Gastrocnemius medialis (tissue), 4 donors: ENCODE measurements at regions not wholly inside any gene's neighbourhood (a gene's known extent, or its start where the extent isn't known, plus 50 kb on each side); places are given as distances from the start of the nearest gene placed in this dataset.

Experiments used
- ATAC-seq, 2 donors: fragments of 150-250 bp; one replicate each; pipeline ENCODE4 v1.9.1; 2016
- DNase-seq, 2 donors: peaks; one replicate each; pipeline ENCODE4 v3.0.0-alpha.2; 2019
- H3K27ac ChIP-seq, 4 donors: fragments of 200-600 bp; sonication (generic); 1 replicate in 1 of 4; 2 replicates in 3 of 4; pipeline ENCODE4 v1.5.1; 2016 to 2018; ENCODE audit warnings: mild to moderate bottlenecking in 2 of 4, moderate library complexity in 1 of 4
- H3K27me3 ChIP-seq, 3 donors: fragments of 200-600 bp; sonication (generic) in 2 of 3; 1 replicate in 1 of 3; 2 replicates in 2 of 3; pipeline versions ENCODE4 v1.5.1 to v1.6.0; 2016 to 2019; ENCODE audit warnings: mild to moderate bottlenecking in 1 of 3, moderate library complexity in 1 of 3
- H3K36me3 ChIP-seq, 2 donors: fragments of 200-600 bp; sonication (generic) in 1 of 2; one replicate each; pipeline ENCODE4 v1.5.1; 2017 to 2018
- H3K4me1 ChIP-seq, 2 donors: fragments of 200-600 bp; sonication (generic) in 1 of 2; one replicate each; pipeline ENCODE4 v1.5.1; 2016 to 2017; ENCODE audit warnings: mild to moderate bottlenecking in 2 of 2
- H3K4me3 ChIP-seq, 4 donors: fragments of 200-600 bp; sonication (generic) in 3 of 4; 1 replicate in 1 of 4; 2 replicates in 3 of 4; pipeline ENCODE4 v1.5.1; 2016 to 2019; ENCODE audit warnings: mild to moderate bottlenecking in 2 of 4
- H3K9me3 ChIP-seq, 3 donors: fragments of 200-600 bp; sonication (generic) in 2 of 3; 1 replicate in 1 of 3; 2 replicates in 2 of 3; pipeline ENCODE4 v1.5.1; 2016 to 2019
- POLR2A ChIP-seq, 2 donors: fragments of 450-650 bp; IDR thresholded peaks; one replicate each; pipeline ENCODE4 v1.6.1; 2017; ENCODE audit warnings: antibody characterized with exemption in 2 of 2, mild to moderate bottlenecking in 2 of 2, moderate library complexity in 2 of 2
- in situ Hi-C, 4 donors: fragments of 200-750 bp; cut with MboI; loops; one replicate each; pipeline versions ENCODE4 v1.15.0 to v1.8.0; 2017; ENCODE audit warnings: low sequenced_read_pairs in 4 of 4
- intact Hi-C: fragments of 100-400 bp; cut with DNase I; formaldehyde crosslinking; loops from one replicate; pipeline ENCODE4 v1.15.1; 2023; ENCODE audit warnings: low total_unique reads
- TF ChIP-seq, protein P1 (sequence below), 5 experiments: fragments of 450-650 bp in 3 of 5; fragments of 200-600 bp in 2 of 5; sonication (generic) in 2 of 5; IDR thresholded peaks in 4 of 5; conservative IDR thresholded peaks in 1 of 5; 1 replicate in 4 of 5; 2 replicates in 1 of 5; pipeline ENCODE4 v1.5.1; 2016 to 2019; ENCODE audit warnings: antibody characterized with exemption in 5 of 5, mild to moderate bottlenecking in 3 of 5, moderate library complexity in 3 of 5

DNA sequence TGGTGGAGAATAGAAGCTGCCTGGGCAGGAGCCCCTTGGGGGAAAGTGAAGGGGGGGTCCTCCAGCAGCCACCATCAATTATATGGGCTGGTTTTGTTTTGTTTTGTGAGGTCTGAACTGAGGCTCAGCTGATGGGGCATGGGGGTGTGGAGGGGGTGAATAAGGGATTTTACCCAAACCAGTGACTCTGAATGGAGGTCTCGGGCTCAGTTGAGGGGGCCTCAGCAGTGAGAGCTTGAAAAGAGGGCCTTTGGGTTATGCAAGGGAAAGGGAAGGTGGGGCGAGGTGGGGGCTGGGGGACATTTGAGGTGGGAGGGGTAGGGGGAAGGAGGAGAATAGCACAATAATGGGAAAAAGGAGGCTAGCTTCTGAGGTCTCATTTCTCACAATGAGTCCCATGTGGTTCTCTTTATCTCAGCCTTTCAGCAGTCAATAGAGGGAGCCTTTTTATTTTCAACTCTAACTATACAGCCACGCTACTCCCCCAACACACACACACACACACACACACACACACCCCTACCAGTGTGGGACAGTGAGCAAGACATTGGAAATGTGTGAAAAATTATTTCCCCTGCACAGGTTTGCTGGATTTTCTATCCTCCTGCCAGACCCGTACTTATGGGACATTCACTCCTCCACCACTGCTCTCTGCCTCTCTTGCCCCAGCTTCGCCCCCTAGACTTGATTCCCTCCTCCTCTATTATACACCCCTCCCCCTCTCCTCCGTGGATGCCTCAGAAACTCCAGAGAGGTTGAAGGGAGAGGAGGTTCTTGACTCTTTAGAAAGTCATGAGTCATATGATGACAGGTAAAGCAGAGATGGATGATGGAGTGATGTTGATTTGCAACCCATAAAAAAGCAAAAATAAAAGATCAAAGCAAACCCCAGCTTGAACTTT lies 96.0 kb downstream of the GTPBP8 start:
- intact Hi-C loops = no loop called here
- no peak for DNase-seq
- H3K4me3 ChIP-seq = no peak overlapping the region
- no peak for TF ChIP-seq POLR2A (IDR thresholded peaks at IDR 0.05)
- TF ChIP-seq, protein P1, sequence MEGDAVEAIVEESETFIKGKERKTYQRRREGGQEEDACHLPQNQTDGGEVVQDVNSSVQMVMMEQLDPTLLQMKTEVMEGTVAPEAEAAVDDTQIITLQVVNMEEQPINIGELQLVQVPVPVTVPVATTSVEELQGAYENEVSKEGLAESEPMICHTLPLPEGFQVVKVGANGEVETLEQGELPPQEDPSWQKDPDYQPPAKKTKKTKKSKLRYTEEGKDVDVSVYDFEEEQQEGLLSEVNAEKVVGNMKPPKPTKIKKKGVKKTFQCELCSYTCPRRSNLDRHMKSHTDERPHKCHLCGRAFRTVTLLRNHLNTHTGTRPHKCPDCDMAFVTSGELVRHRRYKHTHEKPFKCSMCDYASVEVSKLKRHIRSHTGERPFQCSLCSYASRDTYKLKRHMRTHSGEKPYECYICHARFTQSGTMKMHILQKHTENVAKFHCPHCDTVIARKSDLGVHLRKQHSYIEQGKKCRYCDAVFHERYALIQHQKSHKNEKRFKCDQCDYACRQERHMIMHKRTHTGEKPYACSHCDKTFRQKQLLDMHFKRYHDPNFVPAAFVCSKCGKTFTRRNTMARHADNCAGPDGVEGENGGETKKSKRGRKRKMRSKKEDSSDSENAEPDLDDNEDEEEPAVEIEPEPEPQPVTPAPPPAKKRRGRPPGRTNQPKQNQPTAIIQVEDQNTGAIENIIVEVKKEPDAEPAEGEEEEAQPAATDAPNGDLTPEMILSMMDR (IDR thresholded peaks at IDR 0.05 in 4 of 5, conservative IDR thresholded peaks at IDR 0.05 in 1 of 5) = no peak
- H3K4me1 ChIP-seq = no peaks in the 10 kb centered on the region
- H3K36me3 ChIP-seq = no peaks in the 10 kb centered on the region
- no peaks in the 10 kb centered on the region for H3K27me3 ChIP-seq
- H3K27ac ChIP-seq = no peak overlapping the region
- in situ Hi-C loops = no loop called here
- ATAC-seq = no peak
- H3K9me3 ChIP-seq = no peaks in the 10 kb centered on the region

DNA sequence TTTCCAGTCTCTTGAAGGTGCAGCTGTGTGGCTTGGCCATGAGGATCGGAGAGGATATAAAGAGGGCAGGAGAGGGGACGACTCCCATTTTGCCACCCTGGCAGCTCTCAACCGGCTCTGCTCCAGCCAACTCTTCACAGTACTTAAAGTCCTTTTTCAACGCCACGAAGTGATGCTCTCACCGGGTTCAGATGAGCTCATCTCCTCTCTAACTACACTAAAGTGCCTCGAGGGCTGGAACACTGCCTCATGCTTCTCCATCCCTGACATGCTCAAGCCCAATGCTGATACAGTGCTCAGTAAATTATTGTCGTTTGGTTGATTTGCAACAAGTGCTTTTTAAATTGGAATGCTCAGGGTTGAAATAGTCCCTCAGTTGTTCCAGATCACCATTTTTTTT lies 97.8 kb downstream of the GTPBP8 start:
- in situ Hi-C loops (no loop called here), intact Hi-C loops (no loop called here)
- Histone ChIP-seq H3K36me3 (no peaks in the 10 kb centered on the region), H3K27me3 (no peaks in the 10 kb centered on the region), H3K4me3 (no peak overlapping the region), H3K9me3 (no peaks in the 10 kb centered on the region), H3K27ac (no peak overlapping the region), H3K4me1 (no peaks in the 10 kb centered on the region)
- DNase-seq (no peak), ATAC-seq (no peak)
- TF ChIP-seq POLR2A (IDR thresholded peaks at IDR 0.05) = no peak
- TF ChIP-seq, protein P1 (IDR thresholded peaks at IDR 0.05 in 4 of 5, conservative IDR thresholded peaks at IDR 0.05 in 1 of 5) = no peak

DNA sequence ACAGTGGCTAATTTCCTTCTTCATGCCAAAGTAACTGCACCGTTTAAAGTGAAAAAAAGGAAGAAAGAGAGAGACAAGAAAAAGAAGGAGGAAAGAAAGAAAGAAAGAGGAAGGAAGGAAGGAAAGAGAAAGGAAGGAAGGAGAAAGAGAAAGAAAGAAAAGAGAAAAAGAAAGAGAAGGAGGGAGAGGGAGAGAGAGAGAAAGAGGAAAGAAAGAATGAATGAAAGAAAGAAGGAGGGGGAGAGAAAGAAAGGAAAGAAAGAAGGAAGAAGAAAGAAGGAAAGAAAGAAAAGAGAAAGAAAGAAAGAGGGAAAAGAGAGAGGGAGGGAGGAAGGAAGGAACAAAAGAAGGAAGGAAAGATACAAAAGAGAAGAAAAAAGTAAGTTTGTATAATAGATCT lies 100.6 kb downstream of the GTPBP8 start:
- ATAC-seq (no peak), DNase-seq (no peak)

DNA sequence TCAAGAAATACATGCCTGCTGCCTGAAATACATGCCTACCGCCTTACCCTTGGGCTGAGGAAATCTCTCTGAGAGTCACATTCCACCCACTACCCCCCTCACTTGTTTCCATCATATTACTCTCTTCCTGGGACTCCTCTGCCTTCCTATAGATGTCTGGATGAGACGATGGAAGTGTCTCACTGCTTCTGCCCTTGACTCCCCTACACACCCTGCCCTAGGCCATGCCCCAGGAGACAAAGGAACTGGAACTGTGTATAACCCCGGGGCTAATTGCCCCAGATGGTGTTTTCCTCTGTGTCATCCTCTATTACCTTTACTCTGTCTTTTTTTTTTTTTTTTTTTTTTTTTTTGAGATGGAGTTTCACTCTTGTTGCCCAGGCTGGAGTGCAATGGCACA lies 102.0 kb downstream of the GTPBP8 start:
- Histone ChIP-seq H3K27me3 (no peaks in the 10 kb centered on the region), H3K27ac (no peak overlapping the region), H3K4me3 (no peak overlapping the region), H3K9me3 (no peaks in the 10 kb centered on the region), H3K36me3 (no peaks in the 10 kb centered on the region), H3K4me1 (no peaks in the 10 kb centered on the region)
- ATAC-seq (no peak), DNase-seq (no peak)
- in situ Hi-C loops (no loop called here), intact Hi-C loops (no loop called here)
- no peak for TF ChIP-seq POLR2A (IDR thresholded peaks at IDR 0.05)

More for the DNA sequence above, 100.6 kb downstream of the GTPBP8 start:
- Histone ChIP-seq H3K4me3 (no peak overlapping the region), H3K36me3 (no peaks in the 10 kb centered on the region), H3K27ac (no peak overlapping the region), H3K4me1 (no peaks in the 10 kb centered on the region), H3K9me3 (no peaks in the 10 kb centered on the region), H3K27me3 (no peaks in the 10 kb centered on the region)
- in situ Hi-C loops (no loop called here), intact Hi-C loops (no loop called here)
- TF ChIP-seq, protein P1 (IDR thresholded peaks at IDR 0.05 in 4 of 5, conservative IDR thresholded peaks at IDR 0.05 in 1 of 5) = no peak
- no peak for TF ChIP-seq POLR2A (IDR thresholded peaks at IDR 0.05)

DNA sequence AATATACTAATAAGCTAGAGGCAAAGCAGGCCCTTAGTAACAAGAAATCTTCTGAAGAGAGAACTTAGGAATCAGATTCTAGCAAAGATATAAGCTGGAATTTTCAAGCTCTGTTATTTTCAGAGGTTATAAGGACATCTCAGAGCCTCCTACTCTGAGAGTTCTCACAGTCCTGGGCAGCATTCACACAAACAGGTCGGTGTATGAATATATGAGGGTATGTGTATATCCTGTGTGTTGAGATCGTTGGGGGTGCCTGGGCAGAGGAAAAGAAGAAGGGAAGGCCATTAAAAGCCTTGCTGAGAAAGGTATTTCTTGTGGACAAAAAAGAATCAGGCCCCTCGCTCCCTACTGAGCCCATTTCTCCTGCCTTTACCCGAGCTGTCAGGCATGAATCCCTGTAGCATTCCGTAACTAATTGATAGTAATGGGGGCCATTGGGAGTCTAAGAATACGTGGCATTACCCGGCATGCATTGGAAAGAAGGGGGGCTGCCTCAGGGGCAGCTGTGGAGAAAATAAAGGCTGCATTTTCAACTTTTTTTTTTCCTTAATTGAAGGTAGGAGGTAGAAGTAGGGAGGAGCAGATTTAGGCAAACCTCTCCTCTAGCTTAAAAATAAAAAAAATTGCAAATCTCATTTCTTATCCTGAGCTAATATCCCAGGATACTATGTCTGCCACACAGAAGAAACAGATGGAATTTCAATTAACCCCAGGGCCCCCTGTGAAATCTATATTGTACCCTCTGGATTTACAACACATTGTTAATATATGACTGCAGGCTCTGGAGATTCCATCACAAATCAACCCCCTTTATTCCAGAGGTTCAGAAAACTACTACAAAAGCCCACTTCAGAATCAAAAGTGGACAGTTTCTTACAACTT lies 103.8 kb downstream of the GTPBP8 start:
- no peaks in the 10 kb centered on the region for H3K4me1 ChIP-seq
- no peak overlapping the region for H3K27ac ChIP-seq
- H3K36me3 ChIP-seq = no peaks in the 10 kb centered on the region
- H3K27me3 ChIP-seq = no peaks in the 10 kb centered on the region
- no peak overlapping the region for H3K4me3 ChIP-seq
- no peaks in the 10 kb centered on the region for H3K9me3 ChIP-seq
- TF ChIP-seq, protein P1 (IDR thresholded peaks at IDR 0.05 in 4 of 5, conservative IDR thresholded peaks at IDR 0.05 in 1 of 5) = no peak
- no peak for TF ChIP-seq POLR2A (IDR thresholded peaks at IDR 0.05)
- intact Hi-C loops (no loop called here), in situ Hi-C loops (no loop called here)
- no peak for DNase-seq
- no peak for ATAC-seq
